ENCODE measurements at regions not wholly inside any gene's neighbourhood (a gene's known extent, or its start where the extent isn't known, plus 50 kb on each side); places are given as distances from the start of the nearest gene placed in this dataset.

GRCh38 chr5:164375051-164375450 lies 869.6 kb downstream of the MAT2B start:
- no peak for DNase-seq (ENCODE audit: low spot score)
- no peak overlapping the region for H3K27ac ChIP-seq

GRCh38 chr5:164376843-164377242 lies 871.4 kb downstream of the MAT2B start:
- Histone ChIP-seq H3K4me3 (no peak overlapping the region), H3K27ac (no peak overlapping the region), H3K9me3 (peaks cover 0 to 18% of the 10 kb centered on the region in 2 donors), H3K27me3 (no peaks in the 10 kb centered on the region), H3K4me1 (no peaks in the 10 kb centered on the region), H3K36me3 (no peaks in the 10 kb centered on the region)
- no peak for DNase-seq (ENCODE audit: low spot score)
- TF ChIP-seq, protein P1, sequence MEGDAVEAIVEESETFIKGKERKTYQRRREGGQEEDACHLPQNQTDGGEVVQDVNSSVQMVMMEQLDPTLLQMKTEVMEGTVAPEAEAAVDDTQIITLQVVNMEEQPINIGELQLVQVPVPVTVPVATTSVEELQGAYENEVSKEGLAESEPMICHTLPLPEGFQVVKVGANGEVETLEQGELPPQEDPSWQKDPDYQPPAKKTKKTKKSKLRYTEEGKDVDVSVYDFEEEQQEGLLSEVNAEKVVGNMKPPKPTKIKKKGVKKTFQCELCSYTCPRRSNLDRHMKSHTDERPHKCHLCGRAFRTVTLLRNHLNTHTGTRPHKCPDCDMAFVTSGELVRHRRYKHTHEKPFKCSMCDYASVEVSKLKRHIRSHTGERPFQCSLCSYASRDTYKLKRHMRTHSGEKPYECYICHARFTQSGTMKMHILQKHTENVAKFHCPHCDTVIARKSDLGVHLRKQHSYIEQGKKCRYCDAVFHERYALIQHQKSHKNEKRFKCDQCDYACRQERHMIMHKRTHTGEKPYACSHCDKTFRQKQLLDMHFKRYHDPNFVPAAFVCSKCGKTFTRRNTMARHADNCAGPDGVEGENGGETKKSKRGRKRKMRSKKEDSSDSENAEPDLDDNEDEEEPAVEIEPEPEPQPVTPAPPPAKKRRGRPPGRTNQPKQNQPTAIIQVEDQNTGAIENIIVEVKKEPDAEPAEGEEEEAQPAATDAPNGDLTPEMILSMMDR (IDR thresholded peaks at IDR 0.05), result no peak

More at GRCh38 chr5:164375051-164375450, 869.6 kb downstream of the MAT2B start:
- H3K36me3 ChIP-seq, result no peaks in the 10 kb centered on the region
- no peak overlapping the region for H3K4me3 ChIP-seq
- TF ChIP-seq, protein P1 (IDR thresholded peaks at IDR 0.05), result no peak
- H3K4me1 ChIP-seq, result no peaks in the 10 kb centered on the region
- peaks cover 0 to 9% of the 10 kb centered on the region in 2 donors for H3K9me3 ChIP-seq
- no peaks in the 10 kb centered on the region for H3K27me3 ChIP-seq

DNA sequence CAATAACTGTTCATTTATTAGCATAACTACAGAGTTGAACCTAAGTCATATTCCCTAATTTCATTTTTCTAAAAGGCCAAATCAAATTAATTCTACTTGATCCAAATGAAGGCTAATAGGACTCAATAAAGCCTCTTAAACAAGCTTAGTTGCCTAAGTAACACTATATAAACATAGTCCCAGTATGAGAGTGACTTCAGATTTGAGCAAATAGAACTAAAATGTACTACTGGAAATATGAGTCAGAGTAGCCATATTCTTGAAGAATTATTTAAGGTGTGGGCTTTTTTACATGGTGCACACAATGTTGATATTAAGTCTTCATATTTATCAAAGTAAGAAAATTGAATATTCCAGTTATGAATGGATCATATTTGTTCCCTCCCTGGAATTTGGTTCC lies 872.3 kb downstream of the MAT2B start:
- no peaks in the 10 kb centered on the region for H3K4me1 ChIP-seq
- H3K27ac ChIP-seq, result no peak overlapping the region
- no peak overlapping the region for H3K4me3 ChIP-seq
- DNase-seq (ENCODE audit: low spot score), result no peak
- no peaks in the 10 kb centered on the region for H3K36me3 ChIP-seq
- H3K27me3 ChIP-seq, result no peaks in the 10 kb centered on the region
- TF ChIP-seq, protein P1 (IDR thresholded peaks at IDR 0.05), result no peak
- peaks cover 0 to 27% of the 10 kb centered on the region in 2 donors for H3K9me3 ChIP-seq

DNA sequence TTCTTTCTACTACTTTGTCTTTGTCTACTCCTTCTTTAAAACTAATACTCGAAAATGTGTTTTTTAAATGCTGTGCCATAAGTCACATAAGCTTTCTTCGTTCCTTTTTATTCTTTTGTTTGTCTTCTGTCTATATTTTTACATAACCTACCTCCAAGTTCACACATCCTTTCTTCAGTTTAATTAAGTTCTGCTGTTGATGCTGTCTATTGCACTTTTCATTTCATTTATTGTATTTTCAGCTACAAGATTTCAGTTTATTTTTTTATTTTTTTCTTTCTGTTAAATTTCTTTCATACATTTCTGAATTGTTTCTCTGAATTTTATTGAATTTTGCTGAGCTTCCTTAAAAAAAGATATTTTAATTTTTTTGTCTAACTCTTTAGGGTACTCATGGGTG lies 878.2 kb downstream of the MAT2B start:
- TF ChIP-seq, protein P1 (IDR thresholded peaks at IDR 0.05), result no peak
- Histone ChIP-seq H3K4me1 (no peaks in the 10 kb centered on the region), H3K27me3 (no peaks in the 10 kb centered on the region), H3K4me3 (no peak overlapping the region), H3K9me3 (peaks cover 0 to 48% of the 10 kb centered on the region in 2 donors), H3K36me3 (no peaks in the 10 kb centered on the region), H3K27ac (no peak overlapping the region)
- DNase-seq (ENCODE audit: low spot score), result no peak

GRCh38 chr5:164392531-164392930 lies 887.1 kb downstream of the MAT2B start:
- Histone ChIP-seq H3K36me3 (no peaks in the 10 kb centered on the region), H3K9me3 (no peaks in the 10 kb centered on the region), H3K4me1 (no peaks in the 10 kb centered on the region), H3K27me3 (no peaks in the 10 kb centered on the region), H3K27ac (no peak overlapping the region), H3K4me3 (no peak overlapping the region)
- no peak for DNase-seq (ENCODE audit: low spot score)
- TF ChIP-seq, protein P1 (IDR thresholded peaks at IDR 0.05), result no peak

GRCh38 chr5:164394686-164395194 lies 889.3 kb downstream of the MAT2B start:
- Histone ChIP-seq H3K36me3 (no peaks in the 10 kb centered on the region), H3K27ac (no peak overlapping the region), H3K4me1 (no peaks in the 10 kb centered on the region), H3K4me3 (no peak overlapping the region), H3K9me3 (no peaks in the 10 kb centered on the region), H3K27me3 (no peaks in the 10 kb centered on the region)
- TF ChIP-seq, protein P1 (IDR thresholded peaks at IDR 0.05), result no peak
- no peak for DNase-seq (ENCODE audit: low spot score)
